ENCODE measurements at regions not wholly inside any gene's neighbourhood (a gene's known extent, or its start where the extent isn't known, plus 50 kb on each side); places are given as distances from the start of the nearest gene placed in this dataset.

DNA sequence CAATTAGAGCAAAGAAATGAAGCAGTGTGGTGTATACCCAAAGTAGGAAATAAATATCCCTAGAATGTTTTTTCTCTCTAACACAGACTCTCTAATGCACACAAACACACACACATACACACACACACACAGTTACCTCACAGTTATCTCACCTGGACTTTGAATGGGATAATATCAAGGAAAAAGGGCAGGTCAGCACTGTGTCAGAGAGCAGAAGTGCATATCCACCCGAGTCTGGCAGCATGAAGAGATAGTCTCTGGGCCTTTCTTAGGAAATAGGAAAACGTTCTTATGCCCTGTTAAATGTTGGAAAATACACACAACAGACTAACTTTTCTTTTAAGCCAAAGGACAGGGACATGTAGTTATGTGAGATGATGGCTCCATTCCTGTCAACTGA, 162.0 kb downstream of the COL6A3 start:
- no peak for DNase-seq

DNA sequence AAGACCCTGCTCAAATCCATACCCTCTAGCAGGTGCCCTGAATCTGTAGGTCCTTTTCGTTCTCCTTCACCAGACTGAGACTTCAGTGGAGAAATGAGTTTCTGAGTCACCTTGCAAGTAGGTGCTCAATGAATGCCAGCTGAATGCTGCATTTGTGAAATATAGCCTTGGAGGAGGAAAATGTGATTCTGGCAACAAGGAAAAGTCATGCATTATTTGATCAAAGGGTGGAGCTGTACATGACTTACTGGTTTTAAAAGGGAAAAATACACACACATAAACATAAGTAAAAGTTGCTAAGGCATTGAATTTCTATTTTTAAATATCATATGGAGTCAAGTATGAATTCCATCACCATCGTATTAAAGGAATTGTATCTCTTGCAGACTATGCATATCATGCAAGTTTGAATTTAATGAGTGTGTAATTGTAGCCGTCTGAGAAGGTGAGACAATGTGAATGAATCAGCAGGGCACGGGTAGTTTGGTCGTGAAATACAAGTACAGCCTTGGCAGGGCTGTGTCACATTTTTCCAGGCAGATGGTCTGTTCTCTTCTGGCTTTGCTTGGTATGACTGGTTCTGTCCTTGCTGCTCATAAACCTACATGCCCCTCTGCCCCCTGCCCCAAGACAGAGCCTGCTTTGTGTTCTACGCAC, 160.8 kb downstream of the COL6A3 start:
- DNase-seq: no peak

DNA sequence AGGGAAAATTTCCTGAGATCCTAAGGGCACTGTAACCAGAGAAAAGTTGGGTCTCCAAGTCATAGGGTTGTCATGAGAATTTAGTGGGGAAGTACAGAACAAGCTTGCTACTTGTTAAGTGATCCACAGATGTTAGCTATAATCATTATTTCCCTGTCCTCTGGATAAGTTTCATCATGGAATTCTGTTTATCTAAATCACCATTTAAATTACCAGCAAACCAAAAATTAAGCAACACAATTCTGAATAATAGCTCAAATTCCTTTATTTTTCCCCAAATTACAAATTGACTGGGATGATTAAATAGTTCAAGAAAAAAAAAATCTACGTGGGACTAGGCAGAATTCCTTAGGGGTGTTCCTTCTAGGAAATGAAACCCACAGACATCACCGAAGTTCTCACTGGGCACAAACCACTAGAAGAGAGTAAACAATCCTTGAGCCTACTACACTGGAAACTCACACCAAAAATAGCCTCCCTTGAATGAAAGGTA, 159.5 kb downstream of the COL6A3 start:
- no peak for DNase-seq

DNA sequence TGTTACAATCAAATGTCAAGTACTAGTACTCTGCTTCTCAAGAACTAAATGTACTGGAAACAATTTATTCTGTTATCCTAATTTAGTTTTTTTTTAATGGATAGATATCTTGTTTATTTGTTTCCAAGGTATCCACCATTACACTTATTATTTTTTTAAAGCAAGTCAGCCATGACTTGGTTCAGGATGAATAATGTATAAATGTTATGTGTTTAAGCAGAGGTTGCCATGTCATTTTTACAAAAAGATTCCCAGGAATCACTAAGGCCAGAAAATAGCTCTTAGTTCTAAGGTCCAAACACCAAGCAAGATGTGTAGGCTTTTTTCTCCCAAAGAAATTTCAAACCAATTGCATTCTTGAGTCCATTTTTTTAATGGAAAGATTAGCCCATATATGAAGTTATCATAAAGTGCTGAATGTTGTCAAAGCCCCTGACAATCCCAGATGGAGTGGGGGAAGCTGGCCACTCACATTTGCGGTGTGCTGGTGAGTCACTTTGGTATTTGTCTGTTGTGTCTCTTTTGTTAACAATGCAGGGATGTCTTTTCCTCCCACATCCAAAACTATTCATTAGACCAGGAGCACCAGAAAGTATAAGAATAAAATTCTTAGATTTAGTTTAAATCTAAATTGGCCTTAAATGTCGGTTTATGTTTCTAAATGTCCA, 158.9 kb downstream of the COL6A3 start:
- DNase-seq: no peak

DNA sequence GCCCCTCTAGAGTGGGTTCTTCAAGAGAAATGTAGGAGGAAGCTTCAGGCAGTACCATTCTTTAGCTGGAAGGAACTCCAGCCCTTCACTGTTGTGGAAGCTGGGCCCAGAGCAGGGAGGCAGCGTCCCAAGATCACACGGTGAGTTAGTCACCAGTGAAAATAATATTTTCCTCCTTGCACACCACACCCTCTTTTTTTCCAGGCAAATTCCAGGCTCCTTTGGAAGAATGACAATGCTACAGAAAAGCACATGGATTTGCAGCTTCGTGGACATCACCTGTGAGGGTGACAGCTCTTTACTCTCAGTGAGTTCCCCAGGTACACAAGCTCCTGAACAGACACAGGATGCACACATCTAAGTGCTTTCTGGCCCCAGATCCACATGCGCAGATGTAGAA, 157.1 kb downstream of the COL6A3 start:
- no peak for DNase-seq

DNA sequence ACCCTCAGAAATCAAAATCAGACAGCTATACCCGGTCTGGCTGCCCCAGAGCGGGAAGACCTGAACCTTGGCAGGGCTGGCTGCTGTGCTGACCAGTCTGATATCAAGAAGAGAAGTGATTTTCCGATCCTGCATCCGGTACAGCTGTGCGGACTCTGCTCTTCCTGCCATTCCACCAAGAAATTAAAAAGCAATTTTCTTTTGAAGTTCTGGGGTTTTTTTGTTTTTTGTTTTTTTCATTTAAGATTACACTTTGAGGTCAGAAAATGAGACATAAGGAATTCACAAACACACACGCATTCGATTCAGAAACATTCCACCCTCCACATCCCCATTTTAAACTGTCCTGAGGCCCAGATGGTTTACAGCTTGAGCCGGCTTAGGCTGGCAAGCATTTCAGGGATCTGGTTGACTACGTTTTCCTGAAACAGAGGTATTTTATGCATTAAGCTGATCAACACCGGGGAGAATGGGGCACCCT, 156.5 kb downstream of the COL6A3 start:
- no peak for DNase-seq

DNA sequence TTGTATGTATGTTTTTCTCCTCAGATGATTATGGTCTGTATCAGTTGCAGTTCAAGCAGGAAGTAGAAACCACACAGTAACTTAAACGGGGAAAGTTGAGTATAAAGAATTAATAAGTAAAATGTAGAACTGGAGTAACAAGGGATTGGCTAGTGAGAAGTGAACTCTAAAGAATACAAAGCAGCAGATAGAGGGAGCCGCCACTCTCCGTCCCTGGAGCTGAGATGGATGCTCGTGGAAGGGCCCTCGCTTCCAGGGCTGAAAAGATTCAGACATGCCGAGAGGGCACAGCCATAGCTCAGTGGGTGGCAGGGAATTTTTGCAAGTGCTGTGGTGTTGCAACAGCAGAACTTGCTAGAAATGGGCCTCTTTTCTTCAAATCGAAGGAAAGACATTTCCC, 155.8 kb downstream of the COL6A3 start:
- no peak for DNase-seq

DNA sequence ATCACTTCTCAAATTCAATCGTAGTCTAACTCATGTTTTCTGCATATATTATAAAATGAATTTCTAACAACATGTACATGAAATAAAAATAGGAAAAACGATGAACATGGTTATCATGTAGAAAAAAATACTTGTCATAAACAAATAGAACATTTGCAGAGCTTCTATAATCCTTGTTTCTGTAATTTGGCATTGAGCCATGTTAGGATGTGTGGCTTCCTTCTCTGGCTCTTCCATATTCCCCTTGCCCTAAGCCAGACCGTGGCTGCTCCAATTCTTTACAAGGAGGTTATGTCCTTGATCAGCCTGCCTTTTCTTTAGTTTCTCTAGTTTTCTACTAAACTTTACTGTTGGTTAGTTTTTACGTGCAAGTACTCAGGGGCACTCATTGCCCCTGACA, 155.3 kb downstream of the COL6A3 start:
- DNase-seq: no peak

DNA sequence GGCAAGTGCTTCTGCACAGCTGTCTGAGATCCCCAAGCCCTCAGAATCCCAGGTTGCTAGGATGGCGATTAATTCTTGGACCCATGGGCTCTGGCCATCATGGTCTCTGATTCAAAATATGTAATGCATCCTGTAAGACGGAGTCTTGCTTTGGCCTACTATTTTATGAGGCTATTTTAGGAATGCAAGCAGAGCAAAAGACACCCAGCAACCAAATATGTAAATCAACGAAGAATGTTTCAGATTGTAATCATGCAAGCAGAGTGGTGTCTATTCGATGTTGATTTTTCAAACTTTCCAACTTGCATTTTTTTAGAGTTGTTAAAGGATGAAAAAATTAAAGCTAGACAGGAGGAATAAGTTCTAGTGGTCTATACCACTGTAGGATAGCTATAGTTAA, 154.8 kb downstream of the COL6A3 start:
- no peak for DNase-seq

DNA sequence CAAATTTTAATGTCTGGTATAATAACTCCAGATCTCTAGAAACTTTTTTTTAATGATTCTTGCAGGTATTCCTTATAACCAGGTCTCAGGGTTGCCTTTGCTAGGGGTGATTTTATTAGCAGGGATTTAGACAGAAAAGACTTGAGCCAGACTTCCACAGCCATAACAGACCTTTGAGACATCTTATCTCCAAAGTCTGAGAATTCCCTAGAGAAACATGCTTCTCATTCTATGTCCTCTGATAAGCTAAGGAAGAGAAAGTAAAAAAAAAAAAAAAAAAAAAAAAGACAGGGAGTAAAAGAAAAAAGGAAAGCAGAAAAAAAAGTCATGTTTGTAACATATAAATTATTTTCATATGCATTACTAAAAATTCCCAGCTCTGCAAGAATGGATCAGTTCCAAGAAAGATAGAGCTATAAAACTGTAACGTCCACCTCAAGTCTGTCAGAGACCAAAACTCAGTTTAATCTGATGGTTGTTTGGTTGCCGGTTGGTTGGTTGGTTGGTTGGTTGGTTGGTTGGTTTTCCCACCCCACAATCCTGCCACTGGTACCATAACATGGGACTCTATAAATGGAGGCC, 153.8 kb downstream of the COL6A3 start:
- DNase-seq: no peak

DNA sequence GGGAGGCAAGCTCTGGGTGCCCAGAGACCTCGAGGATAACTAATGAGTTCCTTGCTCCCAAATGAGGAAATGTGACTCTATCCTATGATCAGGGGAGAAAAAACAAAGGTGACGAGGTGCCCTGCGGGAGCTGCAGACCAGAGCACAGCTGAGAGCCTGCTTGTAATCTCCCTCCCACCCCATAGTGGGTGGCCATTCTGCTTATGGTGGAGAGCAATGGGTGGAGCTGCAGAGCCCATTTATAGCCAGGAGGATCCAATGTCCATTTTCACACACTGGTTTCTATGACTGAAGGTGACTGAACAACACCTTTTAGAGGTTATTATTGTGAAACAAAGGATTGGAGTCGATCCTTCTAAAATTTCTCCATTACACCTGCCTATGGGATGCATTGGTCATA, 153.3 kb downstream of the COL6A3 start:
- DNase-seq: no peak

DNA sequence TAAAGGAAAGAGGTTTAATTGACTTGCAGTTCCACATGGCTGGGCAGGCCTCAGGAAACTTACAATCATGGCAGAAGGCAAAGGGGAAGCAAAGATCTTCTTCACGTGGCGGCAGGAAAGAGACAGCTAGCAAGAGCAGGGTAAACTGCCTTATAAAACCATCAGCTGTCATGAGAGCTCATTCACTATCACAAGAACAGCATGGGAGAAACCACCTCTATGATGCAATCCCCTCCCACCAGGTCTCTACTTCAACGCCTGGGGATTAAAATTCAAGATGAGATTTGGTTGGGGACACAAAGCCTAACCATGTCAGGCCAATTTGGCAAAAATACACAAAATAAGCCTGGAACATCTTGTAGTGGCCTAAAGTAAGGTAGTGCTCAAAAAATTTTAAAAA, 152.6 kb downstream of the COL6A3 start:
- no peak for DNase-seq

DNA sequence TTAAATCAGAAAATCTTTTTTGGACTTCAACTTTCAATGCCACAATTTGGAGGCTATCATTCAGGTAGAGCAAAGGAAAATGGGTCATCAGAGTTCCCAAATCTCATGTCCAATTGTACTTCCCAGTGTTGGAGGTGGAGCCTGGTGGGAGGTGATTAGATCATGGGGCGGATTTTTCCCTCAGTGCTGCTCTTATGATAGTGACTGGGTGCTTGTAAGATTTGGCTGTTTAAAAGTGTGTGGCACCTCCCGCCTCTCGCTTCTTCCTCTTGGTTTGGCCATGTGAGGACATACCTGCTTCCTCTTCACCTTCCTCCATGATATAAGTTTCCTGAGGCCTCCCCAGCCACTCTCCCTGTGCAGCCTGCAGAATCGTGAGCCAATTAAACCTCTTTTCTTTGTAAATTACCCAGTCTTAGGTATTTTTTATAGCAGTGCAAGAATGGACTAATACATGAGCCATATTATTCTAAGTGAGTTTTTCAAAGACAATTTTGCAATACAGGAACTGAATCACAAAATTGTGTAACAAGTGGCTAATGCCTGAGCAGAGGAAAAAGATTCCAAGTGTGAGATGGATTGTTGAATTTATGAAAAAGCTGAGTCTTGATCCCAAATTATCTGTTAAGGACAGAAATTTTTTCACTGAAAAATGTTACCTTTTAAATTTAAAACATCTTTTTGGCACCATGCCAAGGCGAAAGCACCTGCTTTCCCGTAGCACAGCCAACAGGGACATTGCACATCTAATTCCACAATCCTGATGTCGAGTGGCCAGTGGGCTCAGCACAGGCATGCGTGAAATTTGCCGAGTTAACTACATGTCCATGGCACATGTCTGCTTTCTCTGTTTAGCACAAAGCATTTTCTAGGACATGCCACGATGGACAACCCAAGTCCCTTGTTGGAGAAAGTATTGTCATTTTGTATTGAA, 150.9 kb downstream of the COL6A3 start:
- no peak for DNase-seq

DNA sequence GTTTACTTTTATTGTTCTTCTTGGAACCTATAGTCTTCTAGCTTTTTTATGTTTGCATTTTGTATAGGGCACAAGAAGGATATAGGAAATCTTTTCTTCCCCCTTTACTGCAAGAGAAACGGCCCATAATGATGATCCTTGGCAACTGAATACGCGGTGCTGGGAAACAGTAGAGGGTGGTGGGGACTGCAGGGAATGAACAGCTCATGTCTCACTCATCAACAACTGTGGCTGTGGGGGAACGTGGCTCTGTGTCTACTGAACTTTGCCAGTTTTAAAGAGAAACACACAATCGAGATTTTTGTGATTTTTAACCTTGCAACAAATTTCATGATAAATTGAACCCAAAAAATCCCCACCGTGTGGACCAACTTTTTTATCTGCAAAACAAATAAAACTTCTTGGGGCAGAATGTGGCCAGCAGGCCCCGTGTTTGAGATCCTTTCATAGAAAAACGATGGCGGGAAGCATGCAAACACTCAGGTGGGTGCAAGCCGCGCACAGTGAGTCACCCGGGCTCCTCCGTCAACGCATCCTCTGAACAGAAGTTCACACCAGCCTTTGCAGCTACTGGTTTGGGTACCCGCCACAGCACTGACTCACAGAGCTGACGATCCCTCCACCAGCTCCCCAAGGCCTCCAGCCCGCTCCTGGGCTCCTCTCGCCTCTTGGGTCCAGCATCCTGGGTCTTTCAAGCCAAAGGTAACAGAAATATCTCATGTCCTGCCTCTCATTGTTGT, 149.3 kb downstream of the COL6A3 start:
- DNase-seq: no peak

DNA sequence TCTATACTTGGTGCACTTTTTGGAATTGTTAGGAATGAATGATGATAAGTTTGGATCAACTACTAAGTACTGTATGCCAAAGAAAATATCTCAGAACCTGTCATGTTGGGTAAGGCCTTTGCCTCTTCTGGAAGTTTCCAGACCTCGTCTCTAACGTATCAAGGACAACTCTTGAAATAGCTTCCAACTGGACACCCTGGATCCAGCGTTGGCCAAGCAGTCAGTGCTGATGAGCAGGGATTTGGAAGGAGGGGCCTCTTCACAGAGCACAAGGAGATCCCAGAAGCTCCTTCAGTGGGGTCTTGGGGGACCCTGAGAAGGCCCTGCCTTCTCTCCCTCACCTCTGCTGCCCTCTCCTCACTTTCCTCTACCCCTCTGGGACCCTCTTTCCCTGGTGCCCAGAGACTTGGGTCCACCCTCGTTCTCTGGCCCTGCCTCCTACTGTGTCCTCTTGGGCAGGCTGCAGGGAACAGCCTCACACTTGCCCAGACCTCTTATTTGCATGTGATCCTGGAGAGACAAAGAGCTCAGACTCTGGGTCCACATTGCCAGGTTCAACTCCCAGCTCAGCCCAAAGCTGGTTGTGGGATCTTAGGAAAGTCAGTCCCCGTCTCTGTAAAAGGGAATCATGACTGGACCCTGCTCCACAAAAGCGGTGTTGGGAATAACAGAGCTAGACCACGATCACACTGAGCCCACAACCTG, 145.8 kb downstream of the COL6A3 start:
- DNase-seq: no peak

DNA sequence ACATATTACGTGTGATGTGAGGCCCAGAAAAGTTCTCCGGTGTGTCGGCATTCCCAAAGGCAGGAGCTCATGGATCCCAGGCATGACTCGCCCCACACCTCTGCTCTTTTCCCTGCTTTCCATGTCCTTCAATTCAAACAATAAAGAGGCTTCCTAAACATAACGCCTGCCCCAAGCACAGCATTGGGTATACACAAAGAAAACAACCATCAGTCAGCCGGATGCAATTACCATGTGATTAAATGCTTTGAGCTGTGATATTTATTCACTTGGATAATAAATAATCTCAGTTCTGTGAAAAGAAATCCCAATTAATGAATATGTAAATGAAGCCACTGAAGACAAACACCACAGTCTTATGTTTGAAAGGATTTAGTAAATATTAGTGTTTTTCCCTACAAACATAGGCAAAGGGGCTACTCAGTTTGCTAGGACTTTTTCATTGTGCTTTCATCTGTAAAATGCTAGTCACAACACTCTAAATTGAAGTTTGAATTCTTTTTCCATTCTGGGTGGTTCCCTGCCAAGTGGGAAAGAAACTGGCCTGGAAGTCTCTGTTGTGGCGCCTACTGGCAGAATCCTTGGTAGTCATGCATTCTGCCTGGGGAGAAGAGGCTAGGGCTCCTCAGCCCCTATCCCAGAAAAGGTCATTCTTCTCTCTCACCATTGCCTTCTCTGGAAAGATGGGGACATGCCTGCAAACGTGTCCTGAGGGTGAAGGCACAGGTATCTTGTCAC, 144.7 kb downstream of the COL6A3 start:
- no peak for DNase-seq

DNA sequence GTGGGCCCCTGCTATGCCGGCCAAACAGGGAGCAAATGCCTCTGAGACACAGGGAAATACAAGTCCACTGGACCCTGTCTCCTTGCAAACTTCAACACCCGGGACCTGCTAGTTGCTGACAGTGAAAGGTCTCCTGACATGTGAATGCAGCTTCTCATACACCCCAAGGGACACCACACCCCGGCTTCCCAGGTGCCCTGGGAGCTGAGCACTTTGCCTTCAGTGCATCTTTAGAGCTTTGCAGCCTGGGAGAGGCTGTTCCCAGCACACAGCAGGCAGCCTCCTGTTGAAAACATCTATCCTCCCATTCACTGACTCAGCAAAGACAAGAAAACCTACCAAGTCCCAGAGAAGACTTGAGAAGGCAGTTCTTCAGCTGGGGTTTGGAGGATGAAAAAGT, 143.4 kb downstream of the COL6A3 start:
- no peak for DNase-seq

DNA sequence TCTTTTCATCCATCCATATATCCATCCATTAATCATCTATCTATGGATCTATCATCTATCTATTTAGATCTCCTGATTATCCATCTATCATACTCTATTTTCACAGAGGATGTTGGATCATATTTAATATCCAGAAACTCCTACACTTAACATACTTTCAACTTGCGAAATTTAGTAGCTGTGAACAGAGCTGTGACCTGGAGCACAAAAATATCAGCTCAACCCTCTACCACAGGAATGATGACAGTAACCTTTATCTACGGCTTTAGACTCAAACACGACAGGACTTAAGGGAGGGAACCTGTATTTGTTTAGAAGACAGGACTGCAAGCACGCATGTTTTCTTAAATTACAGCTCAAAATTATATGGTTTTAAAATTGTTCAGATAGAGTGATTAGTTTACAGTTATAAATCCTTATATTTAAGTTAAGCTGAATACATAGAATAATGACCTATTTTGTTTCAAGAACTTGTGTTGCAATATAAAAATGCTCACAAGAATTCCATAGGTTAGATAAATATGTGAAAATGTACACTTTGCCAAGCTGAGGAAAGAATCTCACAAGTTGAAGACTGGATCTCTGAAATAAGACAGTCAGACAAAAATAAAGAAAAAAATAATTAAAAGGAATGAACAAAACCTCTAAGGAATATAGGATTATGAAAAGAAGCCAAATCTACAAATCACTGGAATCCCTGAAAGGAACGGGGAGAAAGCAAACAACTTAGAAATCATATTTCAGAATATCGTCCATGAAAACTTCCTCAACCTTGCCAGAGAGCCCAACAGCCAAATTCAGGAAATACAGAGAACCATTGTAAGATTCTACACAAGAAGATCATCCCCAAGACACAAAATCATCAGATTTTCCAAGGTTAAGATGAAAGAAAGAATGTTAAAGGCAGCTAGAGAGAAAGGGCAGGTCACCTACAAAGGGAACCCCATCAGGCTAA, 142.0 kb downstream of the COL6A3 start:
- DNase-seq: no peak
